Hepatocyte (in vitro differentiated cells): ENCODE measurements at regions not wholly inside any gene's neighbourhood (a gene's known extent, or its start where the extent isn't known, plus 50 kb on each side); places are given as distances from the start of the nearest gene placed in this dataset.

Experiments
- EZH2 ChIP-seq: fragments of 200-600 bp; sonication (generic); IDR thresholded peaks from 2 replicates; pipeline ENCODE4 v1.6.1; 2016; ENCODE audit warnings: antibody characterized with exemption, mild to moderate bottlenecking, borderline replicate concordance
- EZH2phosphoT487 ChIP-seq: fragments of 200-600 bp; sonication (generic); IDR thresholded peaks from one replicate; pipeline ENCODE4 v1.6.1; 2018; ENCODE audit warnings: antibody characterized with exemption, mild to moderate bottlenecking, low read depth, moderate library complexity; ENCODE audit not compliant: unreplicated experiment, severe bottlenecking
- TF ChIP-seq, protein P1 (sequence below): fragments of 200-600 bp; sonication (generic); IDR thresholded peaks from 2 replicates; pipeline ENCODE4 v1.5.1; 2016; ENCODE audit warnings: antibody characterized with exemption, mild to moderate bottlenecking; ENCODE audit not compliant: poor library complexity

DNA sequence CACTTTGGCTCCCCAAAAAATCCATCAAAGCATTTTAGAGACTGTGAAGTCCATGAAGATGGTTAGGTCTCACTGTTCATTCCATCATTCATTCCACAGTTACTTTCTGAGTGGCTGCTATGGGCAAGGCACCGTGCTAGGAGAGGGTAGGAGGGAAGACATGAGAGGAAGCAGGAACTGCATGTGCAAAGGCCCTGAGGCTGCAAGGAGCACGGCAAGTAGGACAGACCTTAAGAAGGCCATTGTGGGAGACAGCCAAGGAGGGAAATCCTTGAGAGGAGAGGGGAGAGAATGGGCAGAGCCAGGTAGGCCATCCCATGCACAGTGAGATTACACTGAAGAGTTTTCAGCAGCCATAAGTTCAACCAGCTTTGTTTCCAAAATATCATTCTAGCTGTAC, 196.2 kb upstream of the DYNLRB2 start:
- TF ChIP-seq, protein P1, sequence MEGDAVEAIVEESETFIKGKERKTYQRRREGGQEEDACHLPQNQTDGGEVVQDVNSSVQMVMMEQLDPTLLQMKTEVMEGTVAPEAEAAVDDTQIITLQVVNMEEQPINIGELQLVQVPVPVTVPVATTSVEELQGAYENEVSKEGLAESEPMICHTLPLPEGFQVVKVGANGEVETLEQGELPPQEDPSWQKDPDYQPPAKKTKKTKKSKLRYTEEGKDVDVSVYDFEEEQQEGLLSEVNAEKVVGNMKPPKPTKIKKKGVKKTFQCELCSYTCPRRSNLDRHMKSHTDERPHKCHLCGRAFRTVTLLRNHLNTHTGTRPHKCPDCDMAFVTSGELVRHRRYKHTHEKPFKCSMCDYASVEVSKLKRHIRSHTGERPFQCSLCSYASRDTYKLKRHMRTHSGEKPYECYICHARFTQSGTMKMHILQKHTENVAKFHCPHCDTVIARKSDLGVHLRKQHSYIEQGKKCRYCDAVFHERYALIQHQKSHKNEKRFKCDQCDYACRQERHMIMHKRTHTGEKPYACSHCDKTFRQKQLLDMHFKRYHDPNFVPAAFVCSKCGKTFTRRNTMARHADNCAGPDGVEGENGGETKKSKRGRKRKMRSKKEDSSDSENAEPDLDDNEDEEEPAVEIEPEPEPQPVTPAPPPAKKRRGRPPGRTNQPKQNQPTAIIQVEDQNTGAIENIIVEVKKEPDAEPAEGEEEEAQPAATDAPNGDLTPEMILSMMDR, result no peak
- TF ChIP-seq EZH2 (no peak), EZH2phosphoT487 (no peak)
